ENCODE measurements at regions not wholly inside any gene's neighbourhood (a gene's known extent, or its start where the extent isn't known, plus 50 kb on each side); places are given as distances from the start of the nearest gene placed in this dataset.

DNA sequence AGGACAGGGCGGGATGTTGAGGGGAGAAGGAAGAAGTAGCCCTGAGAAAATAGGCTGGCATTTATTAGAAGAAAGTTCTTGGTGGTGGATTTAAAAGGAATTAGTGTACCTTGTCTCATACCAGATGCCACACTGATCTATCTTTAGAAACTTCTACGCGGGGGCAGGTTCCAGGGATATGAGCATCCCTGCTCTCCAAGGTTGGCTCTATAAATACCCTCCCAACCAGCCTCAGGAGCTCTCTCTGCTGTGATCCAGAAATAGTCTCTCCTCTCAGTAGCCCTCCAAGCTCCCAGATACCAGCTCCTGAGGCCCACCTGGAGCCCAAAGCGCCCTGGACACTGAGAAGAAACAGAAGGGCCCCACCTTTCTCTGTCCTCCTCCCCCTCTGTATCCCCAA, 128.3 kb upstream of the TNR start:
- ATAC-seq (peak; percentile 77), DNase-seq (ENCODE audit: missing footprints) (no peak)
- intact Hi-C loops (cut with DNase I), result no loop called here

DNA sequence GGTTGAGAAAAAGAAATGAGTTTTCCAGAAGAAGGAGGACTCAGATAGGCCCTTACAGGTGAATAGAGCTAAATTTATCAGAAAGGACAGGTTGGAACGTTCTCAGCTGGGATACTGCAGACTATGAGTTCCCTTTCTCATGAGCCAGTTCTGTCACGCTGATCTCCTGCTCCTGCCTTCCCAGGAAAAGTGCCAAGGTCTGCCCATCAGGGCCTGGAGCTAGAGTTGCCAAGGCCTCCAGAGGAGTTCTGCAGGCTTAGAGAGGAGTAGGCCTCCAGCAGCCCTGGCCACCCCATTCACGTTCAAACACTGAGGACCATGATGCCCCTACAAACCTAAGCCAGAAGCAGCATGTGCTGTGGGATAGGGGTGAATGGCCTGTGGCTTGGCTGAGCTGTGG, 126.8 kb upstream of the TNR start:
- DNase-seq (ENCODE audit: missing footprints) (no peak), ATAC-seq (peak; percentile 50)
- intact Hi-C loops (cut with DNase I), result no loop called here

DNA sequence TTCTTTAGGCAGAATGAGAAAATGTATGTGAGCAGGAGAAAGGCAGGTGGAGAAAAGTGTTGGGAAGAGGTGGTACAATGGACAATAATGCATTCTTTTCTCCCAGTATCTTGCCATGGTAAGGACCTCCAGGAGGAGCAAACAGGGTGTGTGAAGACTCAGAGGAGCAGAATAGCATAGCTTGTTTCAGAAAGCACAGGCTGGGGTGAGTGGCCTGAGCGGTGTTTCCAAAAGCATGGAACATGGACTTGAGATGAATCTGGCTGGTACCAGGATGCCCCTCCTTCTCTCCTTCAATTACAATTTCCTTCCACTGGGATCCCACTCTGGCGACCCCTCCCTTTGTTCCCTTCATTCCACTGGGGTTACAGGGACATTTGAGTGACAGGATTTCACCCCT, 123.4 kb upstream of the TNR start:
- DNase-seq (ENCODE audit: missing footprints) (no peak), ATAC-seq (no peak)
- intact Hi-C loops (cut with DNase I), result no loop called here

DNA sequence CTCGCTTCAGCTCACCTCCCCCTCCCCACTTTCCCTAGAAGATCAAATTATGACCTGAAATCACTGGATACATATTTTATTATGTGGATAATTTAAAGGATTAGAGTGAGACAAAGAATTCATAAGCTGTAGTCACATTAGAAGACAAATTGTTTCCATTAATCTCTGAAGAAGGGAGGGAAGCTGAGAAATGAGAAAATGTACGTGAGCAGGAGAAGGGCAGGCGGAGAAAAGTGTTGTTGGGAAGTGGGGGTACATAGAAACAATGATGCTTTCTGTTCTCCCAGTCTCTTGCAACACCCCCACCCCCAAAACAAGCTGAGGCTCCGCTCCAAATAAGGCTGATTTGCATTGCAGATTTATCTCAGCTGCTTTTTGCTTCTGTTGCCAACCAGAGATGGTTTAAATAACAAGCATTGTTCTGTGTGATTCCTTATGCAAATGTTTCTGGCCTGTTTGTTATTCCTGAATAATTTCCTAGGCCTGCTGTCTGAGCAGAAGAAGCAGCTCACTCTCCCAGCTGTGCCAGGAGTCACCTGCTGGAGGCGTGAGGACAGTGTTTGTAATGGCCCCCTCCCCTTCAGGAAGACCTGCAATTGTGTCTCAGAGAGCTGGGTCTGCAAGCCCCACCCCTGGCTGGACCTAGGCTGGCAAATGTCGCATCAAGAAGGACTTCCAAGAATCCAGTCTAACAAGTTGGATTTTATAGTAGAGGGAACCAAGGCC, 121.8 kb upstream of the TNR start:
- intact Hi-C loops (cut with DNase I), result no loop called here
- no peak for ATAC-seq
- no peak for DNase-seq (ENCODE audit: missing footprints)

DNA sequence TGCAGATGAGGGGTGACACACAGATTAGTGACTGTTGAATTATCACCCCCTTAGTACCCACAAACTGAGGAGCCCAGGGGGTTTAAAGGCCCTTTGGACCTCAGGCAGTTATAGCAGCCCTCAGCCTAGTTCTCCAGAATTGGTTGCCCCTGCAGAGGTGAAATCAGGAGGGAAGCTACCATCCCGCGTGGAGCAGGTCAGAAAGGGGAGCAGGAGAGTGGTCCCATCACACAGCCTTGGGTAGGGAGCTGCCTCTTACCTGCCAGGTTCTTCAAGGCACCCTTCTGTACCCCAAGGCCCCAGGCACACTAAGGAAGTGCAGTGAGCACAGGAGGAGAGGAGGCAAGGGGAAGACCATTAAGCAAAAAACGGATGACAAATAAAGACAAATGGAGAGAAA, 121.2 kb upstream of the TNR start:
- ATAC-seq (no peak), DNase-seq (ENCODE audit: missing footprints) (no peak)
- intact Hi-C loops (cut with DNase I), result no loop called here

DNA sequence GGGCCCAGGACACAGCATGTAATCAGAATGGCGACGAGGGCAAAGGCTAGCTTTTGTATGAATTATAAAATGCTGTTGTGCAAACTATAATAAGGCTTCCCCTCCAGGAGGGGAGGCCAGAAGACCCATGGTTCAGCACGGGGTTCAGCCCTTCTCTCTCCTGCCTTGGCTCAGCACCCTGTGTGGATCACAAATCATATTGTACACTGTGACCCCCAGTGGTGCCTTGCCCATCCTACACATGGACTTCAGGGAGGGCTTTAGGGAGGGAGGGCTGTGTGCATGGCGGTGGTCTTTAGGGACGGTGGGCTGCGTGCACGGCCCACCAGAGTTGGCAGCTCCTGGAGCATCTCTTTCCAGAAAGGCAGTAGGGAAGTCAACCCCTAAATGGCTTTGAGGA, 120.8 kb upstream of the TNR start:
- intact Hi-C loops (cut with DNase I), result no loop called here
- DNase-seq (ENCODE audit: missing footprints) (no peak), ATAC-seq (no peak)

DNA sequence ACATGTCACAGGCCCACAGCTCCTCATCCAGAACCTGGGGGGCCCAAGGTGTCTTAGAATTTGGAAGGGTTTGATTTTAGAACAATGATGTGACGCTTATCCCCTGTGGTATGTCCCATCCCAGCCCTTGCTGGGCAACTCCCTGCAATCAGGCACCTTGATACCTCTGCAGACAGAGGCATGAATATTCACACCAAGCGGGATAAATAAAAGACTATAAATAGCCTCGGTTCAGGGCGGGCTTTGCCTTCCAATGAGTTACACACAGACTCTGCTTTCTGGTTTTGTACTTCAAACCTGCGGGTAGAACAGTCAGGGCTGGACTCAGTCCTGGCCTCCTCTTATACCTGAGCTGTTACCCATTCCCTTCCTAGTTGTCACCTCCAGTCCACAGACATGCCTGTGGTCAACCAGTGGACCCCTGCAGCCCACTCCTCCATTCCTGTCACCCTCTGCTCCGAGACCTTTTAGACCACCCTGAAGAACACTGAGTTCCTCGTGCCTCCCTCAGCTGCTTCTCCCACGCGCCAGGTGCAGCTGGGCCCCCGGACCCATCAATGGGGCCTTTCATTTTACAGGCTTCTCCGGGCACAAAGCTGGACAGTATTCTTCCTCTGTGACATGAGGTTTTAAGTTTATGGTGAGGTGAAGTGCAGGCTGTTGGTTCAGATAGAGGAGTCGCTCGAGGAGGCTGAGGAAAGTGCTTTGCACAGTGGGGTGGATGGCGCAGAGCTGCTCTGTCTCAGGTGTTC, 120.1 kb upstream of the TNR start:
- no peak for ATAC-seq
- DNase-seq (ENCODE audit: missing footprints), result no peak
- intact Hi-C loops (cut with DNase I), result no loop called here

DNA sequence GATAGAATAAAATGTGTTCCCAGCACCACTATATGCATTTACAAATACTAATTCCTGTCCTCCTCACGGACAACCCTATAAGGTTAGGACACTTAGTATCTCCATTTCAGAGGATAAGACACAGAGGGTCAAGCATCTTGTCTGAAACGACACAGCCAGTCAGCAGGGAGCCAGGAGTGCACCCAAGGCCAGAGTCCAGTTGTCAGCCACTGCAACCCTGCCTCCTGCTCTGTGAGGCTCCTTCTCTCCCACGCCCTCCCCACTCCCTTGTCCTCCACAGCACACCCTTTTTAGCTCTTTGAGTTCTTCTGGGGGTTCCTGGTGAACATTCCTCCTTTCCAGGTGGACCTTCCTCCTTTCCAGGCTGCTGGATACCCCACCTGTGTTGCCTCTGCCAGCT, 119.0 kb upstream of the TNR start:
- intact Hi-C loops (cut with DNase I), result no loop called here
- no peak for ATAC-seq
- no peak for DNase-seq (ENCODE audit: missing footprints)

DNA sequence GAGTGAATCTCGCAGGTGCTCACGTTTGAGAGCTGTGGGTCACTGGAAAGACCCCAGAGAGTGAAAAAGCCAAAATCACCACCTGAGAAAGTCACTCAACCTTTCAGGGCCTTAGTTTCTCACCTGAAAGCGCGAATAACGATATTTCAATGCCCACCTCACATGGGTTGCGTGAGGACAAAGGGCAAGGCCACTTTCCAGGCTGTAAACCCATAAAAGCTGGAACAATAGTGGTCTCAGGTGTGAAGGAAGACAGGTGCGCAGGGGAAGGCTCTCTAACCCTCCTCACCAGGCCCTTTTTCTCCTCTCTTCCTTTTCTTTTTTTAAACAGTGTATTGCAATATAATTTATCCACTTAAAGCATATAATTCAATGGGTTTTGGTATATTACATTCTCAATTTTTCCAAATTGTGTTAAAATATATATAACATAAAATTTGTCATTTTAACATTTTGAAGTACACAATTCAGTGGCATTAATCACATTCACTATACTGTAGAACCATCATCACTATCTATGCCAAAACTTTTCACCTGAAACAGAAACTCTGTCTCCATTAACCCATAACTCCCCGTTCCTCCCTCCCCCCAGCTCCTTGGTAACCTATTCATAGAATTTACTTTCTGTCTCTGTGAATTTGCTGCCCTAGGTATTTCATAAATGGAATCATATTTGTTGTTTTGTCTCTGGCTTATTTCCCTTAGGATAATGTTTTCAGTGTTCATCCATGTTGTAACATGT, 118.4 kb upstream of the TNR start:
- ATAC-seq, result no peak
- intact Hi-C loops (cut with DNase I), result no loop called here

DNA sequence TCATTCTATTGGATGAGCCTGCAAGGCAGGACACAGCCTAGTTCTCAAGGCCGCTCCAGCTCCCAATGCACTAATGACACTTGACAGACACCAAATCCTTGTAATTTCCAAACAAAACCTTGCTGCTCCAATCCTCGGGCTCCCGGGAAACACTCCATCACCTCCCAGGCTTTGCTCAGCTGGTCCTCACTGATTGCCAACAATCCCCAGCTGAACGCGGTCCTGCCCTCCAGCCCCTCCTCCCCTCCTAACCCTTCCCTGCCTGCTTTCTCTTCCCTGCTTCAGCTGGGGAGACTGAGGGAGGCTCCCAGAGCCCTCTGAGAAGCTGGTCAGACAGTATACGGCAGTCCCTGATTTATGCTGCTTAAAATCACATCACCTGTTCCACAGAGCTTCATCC, 114.4 kb upstream of the TNR start:
- intact Hi-C loops (cut with DNase I), result no loop called here
- no peak for ATAC-seq

More for the DNA sequence above, 118.4 kb upstream of the TNR start:
- DNase-seq (ENCODE audit: missing footprints), result no peak

DNA sequence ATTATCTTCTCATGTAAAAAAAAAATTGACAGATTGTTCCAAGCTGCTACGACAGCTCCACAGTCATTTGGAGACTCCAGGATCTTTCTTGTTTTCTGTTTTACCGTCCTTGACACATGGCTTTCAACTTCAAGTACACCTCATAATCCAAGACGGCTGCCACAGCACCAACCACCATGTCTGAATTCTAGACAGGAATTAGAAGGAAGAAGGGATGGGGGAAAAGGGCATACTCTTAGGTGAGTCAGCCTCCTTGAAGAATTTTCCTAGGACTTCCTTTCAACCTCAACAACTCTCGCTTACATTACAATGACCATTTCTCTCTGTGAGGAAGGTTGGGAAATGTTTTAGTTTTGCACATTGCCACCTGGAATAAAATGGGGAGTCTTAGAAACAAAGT, 110.3 kb upstream of the TNR start:
- intact Hi-C loops (cut with DNase I), result no loop called here
- no peak for ATAC-seq
- no peak for DNase-seq (ENCODE audit: missing footprints)

More for the DNA sequence above, 114.4 kb upstream of the TNR start:
- no peak for DNase-seq (ENCODE audit: missing footprints)

DNA sequence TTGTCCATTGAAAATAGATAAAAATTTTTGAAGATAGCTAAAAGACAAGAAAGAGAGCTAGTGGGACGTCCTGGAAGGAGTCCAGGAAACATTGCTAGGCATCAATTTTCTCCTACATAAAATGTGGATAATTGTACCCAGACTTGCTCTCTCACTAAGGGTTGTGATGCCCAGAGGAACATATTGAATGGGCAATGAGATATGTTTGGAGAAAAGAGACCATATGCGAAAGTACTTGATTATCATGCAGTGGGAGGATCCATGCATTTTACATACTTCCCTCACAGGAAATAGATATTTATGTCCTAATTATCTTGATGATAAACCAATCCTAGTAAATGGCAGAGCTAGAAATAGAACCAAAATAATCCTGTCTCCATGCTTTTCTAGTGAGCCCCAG, 108.4 kb upstream of the TNR start:
- ATAC-seq (no peak), DNase-seq (ENCODE audit: missing footprints) (no peak)
- intact Hi-C loops (cut with DNase I), result no loop called here

DNA sequence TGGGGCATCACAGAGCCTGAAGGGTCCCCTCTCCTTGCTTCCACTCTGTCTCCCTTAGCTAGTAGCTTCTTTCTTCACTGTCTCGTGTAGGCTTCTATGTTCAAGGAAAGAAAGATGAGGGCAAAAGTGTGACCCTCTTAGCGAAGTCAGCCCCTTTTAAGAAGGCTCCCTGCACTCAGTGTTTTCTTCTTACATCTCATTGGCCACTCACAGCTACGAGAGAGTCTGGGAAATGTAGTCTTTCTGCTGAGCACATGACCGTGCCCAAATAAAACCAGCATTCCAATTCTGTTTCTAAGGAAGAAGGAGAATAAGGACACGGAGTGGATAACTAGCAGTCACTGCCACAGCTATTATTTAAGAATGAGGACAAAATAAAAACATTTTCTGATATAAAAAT, 104.9 kb upstream of the TNR start:
- intact Hi-C loops (cut with DNase I), result no loop called here
- ATAC-seq (no peak), DNase-seq (ENCODE audit: missing footprints) (no peak)

DNA sequence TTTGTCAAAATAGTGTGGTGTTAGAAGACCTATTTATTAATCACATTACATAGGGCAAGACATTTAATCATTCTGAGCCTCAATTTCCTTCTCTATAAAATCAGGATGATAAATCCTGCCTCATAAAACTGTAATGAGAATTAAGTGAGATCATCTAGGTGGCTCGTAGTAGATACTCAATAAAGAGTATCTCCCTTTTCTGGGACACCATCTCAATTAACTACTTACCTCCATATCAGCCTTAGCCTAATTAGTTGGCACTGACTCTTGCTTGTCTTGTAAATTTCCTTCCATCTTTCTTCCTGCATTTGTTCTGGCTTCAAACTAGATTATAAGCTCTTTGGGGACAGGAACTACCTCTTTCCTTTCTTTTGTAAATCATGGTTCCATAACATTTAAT, 102.6 kb upstream of the TNR start:
- ATAC-seq, result no peak
- no peak for DNase-seq (ENCODE audit: missing footprints)
- intact Hi-C loops (cut with DNase I), result no loop called here

DNA sequence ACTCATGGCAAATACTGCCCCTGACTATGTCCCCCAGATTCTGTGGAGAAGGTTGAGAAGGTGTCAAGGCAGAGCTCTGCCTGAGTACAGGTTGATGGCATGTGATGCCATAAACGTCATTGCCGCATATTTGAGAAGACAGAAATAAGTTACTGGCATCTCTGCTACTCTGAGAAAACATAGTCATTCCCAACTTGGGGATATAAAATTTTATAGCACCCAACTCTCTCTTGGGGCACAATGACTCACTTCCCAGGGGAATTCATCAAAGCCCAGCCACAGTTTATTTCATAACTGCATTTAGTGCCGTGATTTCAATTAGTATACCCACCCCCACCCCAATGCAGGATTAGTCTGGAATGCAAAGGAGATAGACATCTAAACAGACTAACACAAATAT, 101.9 kb upstream of the TNR start:
- intact Hi-C loops (cut with DNase I), result no loop called here
- no peak for ATAC-seq
- no peak for DNase-seq (ENCODE audit: missing footprints)

DNA sequence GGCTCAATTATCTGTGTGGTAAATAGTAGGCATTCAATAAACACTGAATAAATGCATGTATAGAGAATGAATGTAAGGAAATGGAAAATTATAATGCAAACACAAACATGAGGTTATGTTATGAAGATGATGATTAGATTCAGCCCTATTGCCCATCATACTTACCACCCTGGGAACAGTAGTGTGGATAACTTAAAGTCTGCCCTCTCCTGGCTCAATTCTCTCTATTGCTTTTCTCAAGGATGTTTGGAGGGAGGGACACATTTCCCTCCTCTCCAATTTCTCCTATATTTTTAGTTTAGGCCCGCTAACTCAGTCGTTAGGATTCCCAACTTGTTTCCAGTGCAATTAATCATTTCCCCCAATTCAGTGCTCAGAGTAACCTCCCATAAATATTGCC, 101.5 kb upstream of the TNR start:
- DNase-seq (ENCODE audit: missing footprints), result no peak
- intact Hi-C loops (cut with DNase I), result no loop called here
- ATAC-seq, result no peak

DNA sequence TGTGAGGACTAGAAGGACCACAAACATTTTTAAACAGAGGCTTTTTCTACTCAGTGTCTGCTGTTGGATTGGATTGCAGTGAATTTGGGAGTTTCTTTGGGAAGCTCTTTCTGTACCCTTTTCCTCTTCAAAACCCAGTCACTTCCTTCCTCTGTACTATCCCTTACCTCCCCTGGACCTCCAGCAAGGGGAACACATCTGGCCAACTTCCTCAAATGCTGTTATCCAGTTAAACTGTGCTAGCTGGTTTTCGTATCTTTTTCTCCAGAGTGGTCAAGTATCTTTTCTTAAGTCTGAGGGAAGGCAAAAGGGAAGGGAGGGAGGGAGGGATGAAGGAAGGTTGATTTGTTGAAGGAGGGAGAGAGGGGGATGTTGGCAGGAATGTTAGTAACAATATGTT, 99.2 kb upstream of the TNR start:
- ATAC-seq (no peak), DNase-seq (ENCODE audit: missing footprints) (no peak)
- intact Hi-C loops (cut with DNase I), result no loop called here

DNA sequence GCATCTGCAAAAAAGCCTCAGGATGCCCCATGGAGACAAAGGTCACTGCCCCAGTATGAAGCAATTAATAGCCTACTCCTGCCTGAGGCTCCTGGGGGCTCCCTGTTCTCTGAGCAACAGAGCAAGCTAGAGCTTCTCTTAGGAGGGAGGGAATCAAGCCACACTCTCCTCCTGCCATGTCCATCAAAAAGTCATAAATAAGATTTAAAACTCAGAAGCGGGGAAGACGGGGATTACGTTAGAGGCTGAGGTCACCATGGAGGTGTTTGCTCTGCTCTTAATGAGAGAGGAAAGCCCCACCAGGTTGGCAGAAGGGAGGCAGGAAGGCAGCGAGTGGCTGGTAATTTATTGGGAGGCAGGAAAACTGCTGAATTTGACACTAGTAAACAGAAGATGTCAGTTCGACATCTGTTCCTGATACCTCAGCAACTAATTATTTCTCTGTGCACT, 98.4 kb upstream of the TNR start:
- ATAC-seq, result no peak
- no peak for DNase-seq (ENCODE audit: missing footprints)
- intact Hi-C loops (cut with DNase I), result no loop called here

DNA sequence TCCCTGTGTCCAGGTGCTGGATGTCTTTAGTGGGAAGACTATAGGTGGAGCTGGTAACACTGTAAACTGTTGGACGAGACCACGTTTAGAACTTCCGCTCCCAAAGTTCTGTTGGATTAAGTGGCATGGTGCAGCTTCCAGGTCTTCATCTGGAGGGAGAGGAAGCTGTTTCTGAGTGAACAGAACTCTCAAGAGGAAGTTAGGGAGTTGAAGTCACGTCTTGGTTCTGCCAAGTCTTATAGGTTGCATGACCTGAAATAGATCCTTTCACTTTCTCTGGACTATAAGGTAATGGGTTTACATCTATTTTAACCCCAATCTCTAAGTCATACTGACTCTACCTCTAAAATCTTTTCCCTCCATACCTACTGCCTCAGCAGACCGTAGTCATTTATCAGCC, 97.4 kb upstream of the TNR start:
- intact Hi-C loops (cut with DNase I), result no loop called here
- no peak for ATAC-seq
- DNase-seq (ENCODE audit: missing footprints), result no peak
